GM12878 (cell line): ENCODE measurements at regions not wholly inside any gene's neighbourhood (a gene's known extent, or its start where the extent isn't known, plus 50 kb on each side); places are given as distances from the start of the nearest gene placed in this dataset.

Experiments used
- ATAC-seq: fragments of 200-7000 bp; cut with Tn5 transposase; 3 replicates; pipeline ENCODE4 v1.9.1; 2020; ENCODE audit warnings: mild to moderate bottlenecking, moderate library complexity
- BruUV-seq: library from RNA; stranded (reverse); fragments of 400-500 nt; replicated peaks from 2 replicates; lab custom pipeline; 2021; lab: Mats Ljungman, UMichigan
- CTCF ChIA-PET: fragments of 300-600 bp; sonication (Branson Sonifier 250); formaldehyde crosslinking; extraction: SDS; loops from one replicate; lab custom pipeline; 2021; ENCODE audit warnings: inconsistent platforms; lab: Yijun Ruan, JAX
- POLR2A ChIA-PET: fragments of 350-600 bp; formaldehyde crosslinking; extraction: SDS; loops from one replicate; lab custom pipeline; 2021; ENCODE audit warnings: inconsistent platforms; lab: Charles Lee
- RAD21 ChIA-PET: fragments of 300-600 bp; sonication (Branson Sonifier 250); formaldehyde crosslinking; loops from one replicate; lab custom pipeline; 2023; ENCODE audit warnings: antibody characterized with exemption; ENCODE audit not compliant: unreplicated experiment; lab: Charles Lee
- SMC1A ChIA-PET: fragments of 300-600 bp; sonication (Branson Sonifier 250); formaldehyde crosslinking; loops from one replicate; lab custom pipeline; 2023; ENCODE audit not compliant: unreplicated experiment, uncharacterized antibody; lab: Charles Lee
- DNase-seq: peaks from one replicate; pipeline ENCODE4 v3.0.0-alpha.2; 2011; ENCODE audit warnings: low read depth, low spot score
- FAIRE-seq: peaks from 3 replicates; lab custom pipeline; 2011; peaks lifted over from hg19 to GRCh38; lab: Jason Lieb, UNC
- H2AFZ ChIP-seq: 2 replicates; pipeline ENCODE4 v1.6.0; 2011; ENCODE audit warnings: low read depth, low read length, control low read depth; ENCODE audit not compliant: control insufficient read depth
- H3K27ac ChIP-seq: 2 replicates; pipeline ENCODE4 v1.5.1; 2011; ENCODE audit warnings: control low read depth; ENCODE audit not compliant: control insufficient read depth, insufficient read depth
- H3K27me3 ChIP-seq, 2 experiments: replicated peaks in 1 of 2; 2 replicates each; pipeline versions ENCODE4 v1.6.0 to v1.6.1; 2011; ENCODE audit warnings: low read length in 1 of 2; ENCODE audit not compliant: control insufficient read depth in 2 of 2, insufficient read depth in 2 of 2
- H3K36me3 ChIP-seq, 2 experiments: 2 replicates each; pipeline ENCODE4 v1.5.1; 2011; ENCODE audit warnings: low read length in 1 of 2; ENCODE audit not compliant: control insufficient read depth in 2 of 2, insufficient read depth in 2 of 2
- H3K4me1 ChIP-seq: 2 replicates; pipeline ENCODE4 v1.6.1; 2011; ENCODE audit warnings: mild to moderate bottlenecking, low read length, moderate library complexity, mixed read lengths; ENCODE audit not compliant: control insufficient read depth, insufficient read depth
- H3K4me2 ChIP-seq: 2 replicates; pipeline ENCODE4 v1.6.0; 2011; ENCODE audit warnings: control low read depth; ENCODE audit not compliant: control insufficient read depth, insufficient read depth
- H3K4me3 ChIP-seq: fragments of 200-600 bp; sonication (generic); 2 replicates; pipeline ENCODE4 v1.5.1; 2016
- H3K79me2 ChIP-seq: 2 replicates; pipeline ENCODE4 v1.6.0; 2011; ENCODE audit warnings: low read length; ENCODE audit not compliant: control insufficient read depth, insufficient read depth
- H3K9ac ChIP-seq: 2 replicates; pipeline ENCODE4 v1.8.0; 2011; ENCODE audit warnings: low read length, control low read depth, mixed read lengths; ENCODE audit not compliant: control insufficient read depth, insufficient read depth
- H3K9me3 ChIP-seq: replicated peaks from 3 replicates; pipeline ENCODE4 v1.5.1; 2011; ENCODE audit warnings: mild to moderate bottlenecking, low read length; ENCODE audit not compliant: control insufficient read depth, insufficient read depth
- H4K20me1 ChIP-seq: 2 replicates; pipeline ENCODE4 v1.6.0; 2011; ENCODE audit not compliant: control insufficient read depth, insufficient read depth
- ATF3 ChIP-seq: IDR thresholded peaks from 2 replicates; pipeline ENCODE4 v1.6.1; 2011; ENCODE audit warnings: low read depth, mild to moderate bottlenecking, low read length, moderate library complexity, borderline replicate concordance; ENCODE audit errors: extremely low read depth
- BCL11A ChIP-seq: IDR thresholded peaks from 2 replicates; pipeline ENCODE4 v1.6.1; 2011; ENCODE audit warnings: low read depth, low read length
- EP300 ChIP-seq, 2 experiments: fragments of 150-350 bp in 1 of 2; IDR thresholded peaks; 2 replicates each; pipeline ENCODE4 v1.6.1; 2011 to 2012; ENCODE audit warnings: low read depth in 2 of 2, low read length in 2 of 2, borderline replicate concordance in 1 of 2, improper control_type of control experiment in 1 of 2, inconsistent platforms in 1 of 2; ENCODE audit not compliant: control insufficient read depth in 1 of 2
- ESRRA ChIP-seq: IDR thresholded peaks from 2 replicates; pipeline ENCODE4 v1.6.1; 2012; ENCODE audit warnings: mild to moderate bottlenecking, low read length, improper control_type of control experiment
- FOXM1 ChIP-seq: IDR thresholded peaks from 2 replicates; pipeline ENCODE4 v1.6.1; 2012; ENCODE audit warnings: low read depth, mild to moderate bottlenecking, inconsistent platforms, low read length, moderate library complexity
- IRF5 ChIP-seq: fragments of 450-650 bp; IDR thresholded peaks from 2 replicates; pipeline ENCODE4 v1.6.1; 2017; ENCODE audit warnings: borderline replicate concordance
- PAX8 ChIP-seq: fragments of 450-650 bp; IDR thresholded peaks from 2 replicates; pipeline ENCODE4 v1.6.1; 2017; ENCODE audit warnings: mild to moderate bottlenecking, moderate library complexity
- PKNOX1 ChIP-seq: fragments of 450-650 bp; IDR thresholded peaks from 2 replicates; pipeline ENCODE4 v1.6.1; 2016; ENCODE audit warnings: mild to moderate bottlenecking
- RFX5 ChIP-seq: IDR thresholded peaks from 2 replicates; pipeline ENCODE4 v1.6.1; 2011; ENCODE audit warnings: low read depth, low read length, improper control_type of control experiment
- TCF3 ChIP-seq: IDR thresholded peaks from 2 replicates; pipeline ENCODE4 v1.6.1; 2012; ENCODE audit warnings: low read depth, mild to moderate bottlenecking, low read length, borderline replicate concordance; ENCODE audit not compliant: insufficient read depth
- ZBTB11 ChIP-seq: fragments of 450-650 bp; formaldehyde crosslinking; IDR thresholded peaks from 2 replicates; pipeline ENCODE4 v1.5.0; 2022; ENCODE audit warnings: mild to moderate bottlenecking, missing genetic modification characterization
- ZNF592 ChIP-seq: fragments of 450-650 bp; IDR thresholded peaks from 2 replicates; pipeline ENCODE4 v1.6.1; 2017; ENCODE audit warnings: mild to moderate bottlenecking, moderate library complexity
- WGBS: methylation state at CpG from one replicate; pipeline ENCODE4 v1.1.6; 2016; ENCODE audit warnings: low lambda C conversion rate; ENCODE audit not compliant: insufficient replicate concordance, insufficient coverage; ENCODE audit errors: missing lambda C conversion rate; 5-methylcytosine and 5-hydroxymethylcytosine counted together
- in situ Hi-C: fragments of 300-500 bp; cut with MboI; formaldehyde crosslinking; loops from 9 replicates; pipeline ENCODE4 v1.14.3; 2018; ENCODE audit warnings: mixed read lengths
- intact Hi-C: fragments of 100-400 bp; cut with micrococcal nuclease; formaldehyde crosslinking; loops from one replicate; pipeline ENCODE4 v1.14.2; 2022; ENCODE audit not compliant: unreplicated experiment

- TF ChIP-seq ZNF592 (no peak), ZBTB11 (CRISPR knock-in tag) (no peak), FOXM1 (no peak)
These were observed 1171.0 kb downstream of the MRPL39 start (continued) for GRCh38 chr21:24436236-24436635.

- H3K9ac ChIP-seq, result no peak overlapping the region
- FAIRE-seq (no peak), DNase-seq (no peak), ATAC-seq (no peak)
- no peak overlapping the region for H3K4me3 ChIP-seq
- BruUV-seq, result no TSS peak
- no peak overlapping the region for H3K4me2 ChIP-seq
- H3K36me3 ChIP-seq, result no peaks in the 10 kb centered on the region
- H3K79me2 ChIP-seq, result no peaks in the 10 kb centered on the region
- no peaks in the 10 kb centered on the region for H3K4me1 ChIP-seq
- in situ Hi-C loops, result no loop called here
- ChIA-PET POLR2A (no interaction called here), RAD21 (no interaction called here), CTCF (no interaction called here), SMC1A (no interaction called here)
- H4K20me1 ChIP-seq, result no peaks in the 10 kb centered on the region
- no peak overlapping the region for H3K27ac ChIP-seq
- 29% methylated on average over 8 of the region's 8 CpGs for WGBS
- no peaks in the 10 kb centered on the region for H3K9me3 ChIP-seq
- no peaks in the 10 kb centered on the region for H3K27me3 ChIP-seq
- intact Hi-C loops, result no loop called here
- no peak overlapping the region for H2AFZ ChIP-seq
- no peak for TF ChIP-seq ATF3
- TF ChIP-seq ESRRA, result no peak
- no peak for TF ChIP-seq PAX8
- TF ChIP-seq BCL11A, result no peak
- no peak for TF ChIP-seq RFX5
- no peak for TF ChIP-seq IRF5
- no peak for TF ChIP-seq EP300 (IDR thresholded peaks at IDR 0.05; ENCODE audit: borderline replicate concordance in 1 of 2, control insufficient read depth in 1 of 2, low read depth in 2 of 2, low read length in 2 of 2)
- TF ChIP-seq TCF3, result no peak
- TF ChIP-seq PKNOX1, result no peak
These were observed 1178.6 kb downstream of the MRPL39 start for GRCh38 chr21:24428591-24429199.
